Prostate gland (tissue), 2 donors: ENCODE measurements at regions not wholly inside any gene's neighbourhood (a gene's known extent, or its start where the extent isn't known, plus 50 kb on each side); places are given as distances from the start of the nearest gene placed in this dataset.

Experiments
- POLR2A ChIP-seq: fragments of 450-650 bp; IDR thresholded peaks from one replicate; pipeline ENCODE4 v1.6.1; 2016; ENCODE audit warnings: antibody characterized with exemption, mild to moderate bottlenecking
- POLR2AphosphoS5 ChIP-seq: sonication (generic); formaldehyde crosslinking; IDR thresholded peaks from one replicate; pipeline ENCODE4 v1.6.1; 2017; ENCODE audit warnings: antibody characterized with exemption
- TF ChIP-seq, protein P1 (sequence below), 4 experiments: fragments of 200-600 bp in 2 of 4; fragments of 450-650 bp in 2 of 4; sonication (generic) in 2 of 4; IDR thresholded peaks; 1 replicate in 3 of 4; 2 replicates in 1 of 4; pipeline ENCODE4 v1.5.1; 2016 to 2019; ENCODE audit warnings: antibody characterized with exemption in 4 of 4, mild to moderate bottlenecking in 2 of 4, moderate library complexity in 2 of 4

GRCh38 chr6:119801056-119801455 lies 451.5 kb upstream of the MAN1A1 start:
- TF ChIP-seq, protein P1, sequence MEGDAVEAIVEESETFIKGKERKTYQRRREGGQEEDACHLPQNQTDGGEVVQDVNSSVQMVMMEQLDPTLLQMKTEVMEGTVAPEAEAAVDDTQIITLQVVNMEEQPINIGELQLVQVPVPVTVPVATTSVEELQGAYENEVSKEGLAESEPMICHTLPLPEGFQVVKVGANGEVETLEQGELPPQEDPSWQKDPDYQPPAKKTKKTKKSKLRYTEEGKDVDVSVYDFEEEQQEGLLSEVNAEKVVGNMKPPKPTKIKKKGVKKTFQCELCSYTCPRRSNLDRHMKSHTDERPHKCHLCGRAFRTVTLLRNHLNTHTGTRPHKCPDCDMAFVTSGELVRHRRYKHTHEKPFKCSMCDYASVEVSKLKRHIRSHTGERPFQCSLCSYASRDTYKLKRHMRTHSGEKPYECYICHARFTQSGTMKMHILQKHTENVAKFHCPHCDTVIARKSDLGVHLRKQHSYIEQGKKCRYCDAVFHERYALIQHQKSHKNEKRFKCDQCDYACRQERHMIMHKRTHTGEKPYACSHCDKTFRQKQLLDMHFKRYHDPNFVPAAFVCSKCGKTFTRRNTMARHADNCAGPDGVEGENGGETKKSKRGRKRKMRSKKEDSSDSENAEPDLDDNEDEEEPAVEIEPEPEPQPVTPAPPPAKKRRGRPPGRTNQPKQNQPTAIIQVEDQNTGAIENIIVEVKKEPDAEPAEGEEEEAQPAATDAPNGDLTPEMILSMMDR (IDR thresholded peaks at IDR 0.05), result no peak
- TF ChIP-seq POLR2A (no peak), POLR2AphosphoS5 (no peak)
